Mucosa of rectum (tissue), 2 donors: ENCODE measurements at regions not wholly inside any gene's neighbourhood (a gene's known extent, or its start where the extent isn't known, plus 50 kb on each side); places are given as distances from the start of the nearest gene placed in this dataset.

Experiments
- H3K27ac ChIP-seq, 2 donors: one replicate each; pipeline ENCODE4 v1.7.0; 2013; ENCODE audit warnings: inconsistent platforms in 2 of 2, low read depth in 2 of 2, low read length in 2 of 2
- H3K27me3 ChIP-seq, 2 donors: one replicate each; pipeline ENCODE4 v1.7.0; 2013; ENCODE audit warnings: low read length in 2 of 2; ENCODE audit not compliant: control insufficient read depth in 2 of 2, insufficient read depth in 2 of 2
- H3K36me3 ChIP-seq, 2 donors: one replicate each; pipeline ENCODE4 v1.7.0; 2013; ENCODE audit warnings: low read length in 2 of 2; ENCODE audit not compliant: control insufficient read depth in 2 of 2, insufficient read depth in 2 of 2
- H3K4me1 ChIP-seq, 2 donors: one replicate each; pipeline ENCODE4 v1.7.0; 2013; ENCODE audit warnings: low read length in 2 of 2, mild to moderate bottlenecking in 1 of 2; ENCODE audit not compliant: control insufficient read depth in 2 of 2, insufficient read depth in 2 of 2
- H3K4me3 ChIP-seq, 2 donors: one replicate each; pipeline ENCODE4 v1.7.0; 2013; ENCODE audit warnings: low read length in 2 of 2
- H3K9ac ChIP-seq, 2 donors: one replicate each; pipeline ENCODE4 v1.7.0; 2013; ENCODE audit warnings: low read length in 2 of 2, low read depth in 1 of 2, mild to moderate bottlenecking in 1 of 2
- H3K9me3 ChIP-seq, 2 donors: one replicate each; pipeline ENCODE4 v1.7.0; 2013; ENCODE audit warnings: low read length in 2 of 2; ENCODE audit not compliant: control insufficient read depth in 2 of 2
- donor health status: healthy.
- donor health status: Normal muscosa, but diverticular disease.

- Histone ChIP-seq H3K27ac (no peak overlapping the region), H3K36me3 (no peaks in the 10 kb centered on the region), H3K9ac (no peak overlapping the region), H3K27me3 (no peaks in the 10 kb centered on the region), H3K4me3 (no peak overlapping the region), H3K9me3 (no peaks in the 10 kb centered on the region), H3K4me1 (no peaks in the 10 kb centered on the region)
Observed at GRCh38 chr12:93073324-93073723, 144.2 kb upstream of the EEA1 start.

- Histone ChIP-seq H3K27ac (no peak overlapping the region), H3K4me3 (no peak overlapping the region), H3K9me3 (no peaks in the 10 kb centered on the region), H3K27me3 (no peaks in the 10 kb centered on the region), H3K9ac (no peak overlapping the region), H3K36me3 (no peaks in the 10 kb centered on the region), H3K4me1 (no peaks in the 10 kb centered on the region)
Observed at GRCh38 chr12:93078059-93078458, 149.0 kb upstream of the EEA1 start.

GRCh38 chr12:93078577-93078976 lies 149.5 kb upstream of the EEA1 start:
- Histone ChIP-seq H3K4me1 (no peaks in the 10 kb centered on the region), H3K4me3 (no peak overlapping the region), H3K9ac (no peak overlapping the region), H3K9me3 (no peaks in the 10 kb centered on the region), H3K27ac (no peak overlapping the region), H3K36me3 (no peaks in the 10 kb centered on the region), H3K27me3 (no peaks in the 10 kb centered on the region)

GRCh38 chr12:93079271-93079670 lies 150.2 kb upstream of the EEA1 start:
- H3K9ac ChIP-seq, result no peak overlapping the region
- H3K4me3 ChIP-seq, result no peak overlapping the region
- no peaks in the 10 kb centered on the region for H3K9me3 ChIP-seq
- H3K4me1 ChIP-seq, result no peaks in the 10 kb centered on the region
- no peak overlapping the region for H3K27ac ChIP-seq
- H3K27me3 ChIP-seq, result no peaks in the 10 kb centered on the region
- no peaks in the 10 kb centered on the region for H3K36me3 ChIP-seq

GRCh38 chr12:93079976-93080375 lies 150.9 kb upstream of the EEA1 start:
- no peak overlapping the region for H3K4me3 ChIP-seq
- H3K27ac ChIP-seq, result no peak overlapping the region
- no peaks in the 10 kb centered on the region for H3K36me3 ChIP-seq
- no peaks in the 10 kb centered on the region for H3K4me1 ChIP-seq
- no peak overlapping the region for H3K9ac ChIP-seq
- no peaks in the 10 kb centered on the region for H3K27me3 ChIP-seq
- H3K9me3 ChIP-seq, result no peaks in the 10 kb centered on the region

GRCh38 chr12:93080452-93080851 lies 151.4 kb upstream of the EEA1 start:
- H3K27ac ChIP-seq, result no peak overlapping the region

GRCh38 chr12:93080994-93081809 lies 152.1 kb upstream of the EEA1 start:
- Histone ChIP-seq H3K9me3 (no peaks in the 10 kb centered on the region), H3K27ac (no peak overlapping the region), H3K36me3 (no peaks in the 10 kb centered on the region)

More at GRCh38 chr12:93080452-93080851, 151.4 kb upstream of the EEA1 start:
- no peak overlapping the region for H3K9ac ChIP-seq
- no peak overlapping the region for H3K4me3 ChIP-seq
- H3K36me3 ChIP-seq, result no peaks in the 10 kb centered on the region
- H3K9me3 ChIP-seq, result no peaks in the 10 kb centered on the region
- H3K27me3 ChIP-seq, result no peaks in the 10 kb centered on the region
- H3K4me1 ChIP-seq, result no peaks in the 10 kb centered on the region

GRCh38 chr12:93081810-93082165 lies 152.7 kb upstream of the EEA1 start:
- Histone ChIP-seq H3K9me3 (no peaks in the 10 kb centered on the region), H3K4me3 (no peak overlapping the region), H3K36me3 (no peaks in the 10 kb centered on the region), H3K9ac (no peak overlapping the region), H3K27ac (no peak overlapping the region), H3K4me1 (no peaks in the 10 kb centered on the region), H3K27me3 (no peaks in the 10 kb centered on the region)

More at GRCh38 chr12:93080994-93081809, 152.1 kb upstream of the EEA1 start:
- Histone ChIP-seq H3K9ac (no peak overlapping the region), H3K4me3 (no peak overlapping the region), H3K27me3 (no peaks in the 10 kb centered on the region), H3K4me1 (no peaks in the 10 kb centered on the region)

GRCh38 chr12:93085383-93086287 lies 156.5 kb upstream of the EEA1 start:
- no peak overlapping the region for H3K4me3 ChIP-seq
- no peak overlapping the region for H3K27ac ChIP-seq
- H3K4me1 ChIP-seq, result peaks cover 3 to 4% of the 10 kb centered on the region in 2 donors
- H3K9me3 ChIP-seq, result no peaks in the 10 kb centered on the region
- H3K9ac ChIP-seq, result no peak overlapping the region
- H3K27me3 ChIP-seq, result no peaks in the 10 kb centered on the region
- no peaks in the 10 kb centered on the region for H3K36me3 ChIP-seq

- no peak overlapping the region for H3K27ac ChIP-seq
Observed at GRCh38 chr12:93086288-93086727, 157.2 kb upstream of the EEA1 start.

More at GRCh38 chr12:93086288-93086727, 157.2 kb upstream of the EEA1 start:
- Histone ChIP-seq H3K36me3 (no peaks in the 10 kb centered on the region), H3K27me3 (no peaks in the 10 kb centered on the region), H3K9ac (no peak overlapping the region), H3K9me3 (no peaks in the 10 kb centered on the region), H3K4me3 (no peak overlapping the region), H3K4me1 (peaks cover 3 to 4% of the 10 kb centered on the region in 2 donors)
